Frontal cortex (tissue), 3 donors: ENCODE measurements at regions not wholly inside any gene's neighbourhood (a gene's known extent, or its start where the extent isn't known, plus 50 kb on each side); places are given as distances from the start of the nearest gene placed in this dataset.
"Not testable (repeated sequence)": the region's sequence is repeated elsewhere in the genome, so short reads cannot be mapped to it uniquely, and the experiment has no call there.

Experiments used
- DNase-seq, 2 donors: peaks; one replicate each; pipeline ENCODE4 v3.0.0; 2012; ENCODE audit warnings: low spot score in 2 of 2
- FAIRE-seq: peaks from 2 replicates; lab custom pipeline; 2012; peaks lifted over from hg19 to GRCh38; lab: Jason Lieb, UNC
- donor health status: control.
- donor health status: control.
- donor health status: control.

DNA sequence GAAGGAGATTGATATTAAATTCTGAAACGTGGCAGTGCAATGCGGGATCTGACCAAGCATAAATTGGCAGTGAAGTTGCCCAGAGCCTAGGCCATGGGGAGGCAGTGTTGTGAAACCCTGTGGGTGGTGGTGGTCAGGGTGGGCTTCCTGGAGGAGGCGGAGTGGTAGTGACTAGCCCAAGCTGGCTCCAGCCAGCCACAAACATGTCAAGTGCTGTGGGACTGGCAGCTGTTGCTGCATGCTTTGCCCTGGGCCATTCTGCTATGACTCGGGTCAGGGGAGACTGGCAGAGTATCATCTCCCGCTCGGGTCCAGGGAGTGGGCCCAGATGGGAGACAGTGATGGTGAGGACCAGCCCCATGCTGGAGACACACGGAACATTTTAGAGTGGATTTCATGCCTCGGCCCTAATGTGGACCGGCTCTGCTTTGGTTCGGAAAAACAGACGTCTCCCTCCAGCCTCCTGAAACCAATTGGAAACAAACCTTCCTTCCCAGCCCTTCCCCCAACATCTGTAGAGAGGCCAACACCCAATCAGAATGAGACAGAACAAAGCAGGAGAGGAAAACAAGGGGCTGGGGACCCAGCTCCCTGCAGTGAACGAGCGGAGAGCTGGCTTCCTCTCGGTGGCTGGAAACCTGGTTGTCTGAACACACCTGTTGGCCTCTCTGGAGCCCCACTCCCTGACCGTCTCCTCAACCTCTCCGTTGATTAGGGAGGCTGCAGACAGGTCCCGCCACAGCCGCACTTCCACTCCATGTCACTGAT lies 58.2 kb downstream of the TMEM270 start:
- DNase-seq (no peak), FAIRE-seq (no peak)

DNA sequence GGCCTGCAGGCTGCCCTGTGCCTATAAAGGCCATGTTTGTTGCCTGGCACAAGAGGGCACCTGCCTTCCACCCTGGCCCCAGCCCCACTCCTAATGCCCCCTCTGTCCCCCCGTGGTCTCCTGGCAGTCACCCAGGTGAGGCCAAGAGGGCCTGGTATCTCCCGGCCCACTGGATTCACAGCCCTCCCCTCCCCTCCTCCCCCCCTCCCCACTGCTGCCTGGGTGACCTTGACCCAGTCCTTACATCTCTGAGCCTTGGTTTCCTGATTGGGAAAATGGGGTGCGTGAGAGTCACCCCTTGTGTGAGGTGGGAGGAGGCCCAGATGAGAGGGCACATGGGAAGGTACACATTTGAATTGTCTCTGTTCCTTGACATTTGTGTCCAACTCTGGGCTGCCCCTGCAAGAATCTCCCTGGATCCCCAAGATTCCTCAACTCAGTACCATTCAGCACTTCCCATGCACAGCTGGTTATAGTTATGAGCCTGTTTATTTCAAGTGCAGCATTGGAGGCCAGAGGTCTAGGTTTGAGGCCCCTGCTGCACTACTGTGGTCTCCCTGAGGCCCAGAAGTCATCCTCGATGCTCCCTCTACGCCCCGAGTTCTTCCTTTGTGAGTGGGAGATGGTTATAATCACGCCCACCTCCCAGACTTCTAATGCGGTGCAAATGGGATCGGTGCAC lies 58.9 kb downstream of the TMEM270 start:
- FAIRE-seq: no peak
- no peak for DNase-seq

DNA sequence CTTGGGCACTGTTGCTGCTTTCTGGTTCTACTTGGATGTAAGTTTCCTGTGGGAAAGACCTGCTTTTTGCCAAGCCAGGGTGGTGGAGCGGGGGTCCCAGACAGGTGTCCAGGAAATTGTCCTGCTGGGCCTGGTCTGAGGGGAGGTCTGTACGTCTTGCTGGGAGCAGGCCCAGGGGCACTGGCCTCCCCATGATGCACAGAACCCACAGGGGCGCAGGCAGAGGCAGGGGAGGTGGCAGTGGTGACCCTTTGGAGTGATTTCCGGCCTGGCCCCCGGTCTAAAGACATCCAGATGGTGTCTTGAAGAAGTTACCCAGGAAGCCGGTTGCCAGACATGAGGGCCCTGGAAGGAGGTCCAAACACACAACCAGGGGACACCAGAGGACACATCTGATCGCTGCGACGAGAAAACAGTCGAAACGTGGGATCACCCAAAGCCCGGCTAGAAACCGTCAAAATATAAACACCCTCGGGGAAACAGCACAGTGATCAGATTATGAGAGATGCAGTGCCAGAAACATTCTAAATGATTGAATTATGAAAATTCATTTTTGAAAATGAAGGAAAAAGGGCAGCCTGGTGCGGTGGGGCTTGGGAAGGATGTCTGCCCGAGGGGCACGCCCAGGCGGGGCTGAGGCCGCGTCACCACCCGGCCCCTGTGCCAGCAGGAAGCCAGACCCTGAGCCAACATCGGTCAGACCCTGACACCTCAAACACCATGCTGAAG lies 59.6 kb downstream of the TMEM270 start:
- FAIRE-seq (no peak), DNase-seq (no peak)

DNA sequence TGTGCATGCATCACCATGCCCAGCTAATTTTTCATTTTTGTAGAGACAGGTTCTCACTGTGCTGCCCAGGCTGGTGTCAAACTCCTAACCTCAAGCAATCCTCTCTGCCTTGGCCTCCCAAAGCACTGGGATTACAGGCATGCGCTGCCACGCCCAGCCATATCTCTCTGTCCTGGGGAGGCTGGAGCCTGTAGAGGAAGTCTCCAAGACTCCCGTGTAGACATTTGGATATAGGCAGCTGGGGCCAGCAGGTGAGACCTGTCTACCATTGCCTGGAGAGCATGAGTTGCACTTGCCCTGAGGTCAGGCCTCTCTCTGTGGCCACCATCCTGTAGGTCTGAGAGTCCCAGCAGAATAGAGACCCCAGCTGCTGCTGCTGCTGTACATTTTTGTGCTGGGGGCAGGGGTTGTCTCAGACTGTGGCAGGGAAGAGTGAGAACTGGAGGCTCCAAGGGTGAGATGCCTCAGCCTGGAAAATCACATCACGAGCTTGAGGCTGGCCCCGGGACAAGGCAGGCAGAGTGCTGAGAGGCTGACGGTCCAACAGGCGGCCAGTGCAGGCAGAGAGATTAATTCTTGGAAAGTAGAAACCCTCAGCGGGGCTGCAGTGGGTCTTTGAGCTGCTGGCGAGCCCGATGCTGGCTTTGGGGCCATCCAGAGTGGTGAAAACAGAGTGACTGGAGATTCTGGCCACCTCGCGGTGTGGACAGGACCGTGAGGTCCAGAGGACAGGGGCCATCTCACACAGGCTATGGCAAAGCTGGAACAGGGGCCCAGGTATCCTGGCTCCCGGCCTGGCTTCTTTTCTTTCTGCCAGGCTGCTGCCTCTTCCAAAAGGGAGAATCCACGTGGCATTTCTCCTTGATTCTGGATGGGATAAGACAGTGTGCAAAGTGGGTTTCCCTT lies 60.9 kb downstream of the TMEM270 start:
- DNase-seq: no peak
- no peak for FAIRE-seq

DNA sequence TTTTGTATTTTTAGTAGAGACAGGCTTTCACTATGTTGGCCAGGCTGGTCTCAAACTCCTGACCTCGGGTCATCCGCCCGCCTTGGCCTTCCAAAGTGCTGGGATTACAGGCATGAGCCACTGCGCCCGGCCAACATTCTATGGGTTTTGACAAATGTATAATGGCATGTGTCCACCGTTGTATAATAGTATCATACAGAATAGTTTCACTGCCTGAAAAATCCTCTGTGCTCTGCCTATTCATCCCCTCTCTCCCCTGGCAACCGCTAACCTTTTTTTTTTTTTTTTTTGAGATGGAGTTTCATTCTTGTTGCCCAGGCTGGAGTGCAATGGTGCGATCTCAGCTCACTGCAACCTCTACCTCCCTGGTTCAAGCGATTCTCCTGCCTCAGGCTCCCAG lies 67.7 kb downstream of the TMEM270 start:
- FAIRE-seq, DNase-seq: not testable (repeated sequence)

DNA sequence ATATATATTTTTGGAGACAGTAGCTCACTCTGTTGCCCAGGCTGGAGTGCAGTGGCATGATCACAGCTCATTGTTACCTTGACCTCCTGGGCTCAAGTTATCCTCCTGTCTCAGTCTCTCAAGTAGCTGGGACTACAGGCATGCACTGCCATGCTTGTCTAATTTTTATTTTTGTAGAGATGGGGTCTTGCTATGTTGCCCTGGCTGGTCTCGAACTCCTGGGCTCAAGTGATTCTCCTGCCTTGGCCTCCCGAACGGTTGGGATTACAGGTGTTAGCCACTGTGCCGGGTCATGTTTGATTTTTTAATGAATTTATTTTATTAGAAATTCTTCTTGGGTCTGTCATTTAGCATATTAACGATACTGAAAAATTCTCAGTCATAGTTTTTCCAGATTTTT lies 70.5 kb downstream of the TMEM270 start:
- no peak for FAIRE-seq
- DNase-seq: no peak

DNA sequence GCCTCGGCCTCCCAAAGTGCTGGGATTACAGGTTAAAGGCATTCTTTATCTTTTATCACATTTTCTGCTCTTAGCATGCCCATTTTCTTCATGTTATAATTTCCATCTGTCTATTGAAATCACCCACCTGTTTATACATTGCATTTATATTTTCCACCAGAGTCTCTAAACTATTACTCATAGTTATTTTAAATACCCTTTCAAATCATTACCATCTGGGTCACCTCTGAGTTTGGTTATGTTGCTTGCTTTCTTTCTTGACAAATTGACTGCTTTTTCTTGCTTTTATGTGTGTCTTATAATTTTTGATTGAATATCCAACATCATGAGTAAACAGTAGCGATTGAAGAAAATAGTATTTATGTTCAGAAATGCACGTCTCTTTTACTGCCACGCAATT lies 71.4 kb downstream of the TMEM270 start:
- no peak for FAIRE-seq
- no peak for DNase-seq

DNA sequence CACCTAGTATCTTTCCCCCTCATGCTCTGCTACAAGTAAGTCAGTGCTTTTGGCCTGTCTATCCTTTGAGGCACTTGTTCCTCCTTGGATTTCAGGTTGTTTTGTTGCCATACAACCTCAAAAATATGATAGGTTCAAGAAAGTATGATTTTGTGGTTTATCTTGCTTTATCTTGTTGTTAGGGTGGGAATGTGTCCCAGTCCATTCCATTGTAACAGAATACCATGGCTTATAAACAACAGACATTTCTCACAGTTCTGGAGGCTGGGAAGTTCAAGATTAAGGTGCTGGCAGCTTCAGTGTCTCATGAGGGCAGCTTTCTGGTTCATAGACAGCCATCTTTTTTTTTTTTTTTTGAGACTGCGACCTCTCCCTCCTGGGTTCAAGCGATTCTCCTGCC lies 72.1 kb downstream of the TMEM270 start:
- no peak for FAIRE-seq
- no peak for DNase-seq

DNA sequence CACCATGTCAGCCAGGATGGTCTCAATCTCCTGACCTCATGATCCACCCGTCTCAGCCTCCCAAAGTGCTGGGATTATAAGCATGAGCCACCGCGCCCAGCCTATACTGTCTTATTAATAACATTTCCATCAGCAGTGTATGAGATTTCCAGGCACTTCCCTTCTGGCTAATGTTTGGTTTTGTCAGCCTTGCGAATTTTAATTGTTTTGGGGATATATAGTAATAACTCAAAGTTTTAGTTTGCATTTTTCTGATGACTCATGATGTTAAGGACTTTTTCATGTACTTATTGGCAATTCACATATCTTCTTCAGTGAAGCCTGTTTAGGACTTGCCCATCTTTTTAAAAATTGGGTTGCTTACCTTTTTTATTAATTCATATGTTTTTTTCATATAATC lies 76.0 kb downstream of the TMEM270 start:
- DNase-seq (no peak), FAIRE-seq (no peak)

DNA sequence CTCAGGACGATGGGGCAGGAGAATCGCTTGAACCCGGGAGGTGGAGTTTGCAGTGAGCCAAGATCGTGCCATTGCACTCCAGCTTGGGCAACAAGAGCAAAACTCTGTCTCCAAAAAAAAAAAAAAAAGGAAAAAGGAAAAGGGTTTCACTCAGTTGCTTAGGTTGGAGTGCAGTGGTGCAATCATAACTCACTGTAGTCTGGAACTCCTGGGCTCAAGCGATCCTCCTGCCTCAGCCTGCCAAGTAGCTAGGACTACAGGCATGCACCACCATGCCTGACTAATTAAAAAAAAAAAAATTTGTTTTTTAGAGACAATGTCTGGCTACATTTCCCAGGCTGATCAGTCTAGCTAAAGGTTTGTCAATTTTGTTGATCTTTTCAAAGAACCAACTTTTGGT lies 76.7 kb downstream of the TMEM270 start:
- not testable (repeated sequence) for DNase-seq, FAIRE-seq

DNA sequence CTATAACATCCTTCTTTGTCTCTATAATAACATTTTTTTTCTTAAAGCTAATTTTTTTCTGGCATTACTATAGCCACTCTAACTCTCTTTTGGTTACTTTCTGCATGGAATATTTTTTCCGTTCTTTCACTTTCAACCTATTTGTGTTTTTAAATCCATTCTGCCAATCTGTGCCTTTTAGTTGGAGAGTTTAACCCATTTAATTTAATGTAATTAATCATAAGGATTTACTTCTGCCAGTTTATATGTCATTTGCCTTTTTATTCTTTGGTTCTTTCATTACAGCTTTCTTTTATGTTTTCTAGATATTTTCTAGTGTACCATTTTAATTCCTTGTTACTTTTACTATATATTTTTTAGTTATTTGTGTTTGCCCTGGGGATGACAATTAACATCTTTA lies 78.6 kb downstream of the TMEM270 start:
- FAIRE-seq (no peak), DNase-seq (no peak)

DNA sequence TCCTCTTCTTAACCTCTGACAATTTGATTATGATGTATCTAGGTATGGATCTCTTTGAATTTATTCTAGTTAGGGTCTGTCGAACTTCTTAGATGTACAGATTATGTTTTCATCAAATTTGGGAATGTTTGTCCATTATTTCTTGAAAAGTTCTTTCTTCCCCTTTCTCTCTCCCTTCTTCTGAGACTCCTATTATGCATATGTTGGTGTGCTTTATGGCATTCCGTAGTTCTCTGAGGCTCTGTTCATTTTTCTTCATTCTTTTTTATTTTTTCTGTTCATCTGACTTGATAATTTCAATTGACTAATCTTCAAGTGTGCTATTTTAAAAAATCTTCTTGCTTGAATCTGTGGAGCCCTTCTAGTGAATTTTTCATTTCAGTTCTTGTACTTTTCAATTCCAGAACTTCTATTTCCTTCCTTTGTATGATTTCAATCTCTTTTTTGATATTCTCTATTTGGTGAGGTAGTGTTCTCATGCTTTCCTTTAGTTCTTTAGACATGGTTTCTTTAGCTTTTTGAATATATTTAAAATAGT lies 79.8 kb downstream of the TMEM270 start:
- no peak for FAIRE-seq
- no peak for DNase-seq

DNA sequence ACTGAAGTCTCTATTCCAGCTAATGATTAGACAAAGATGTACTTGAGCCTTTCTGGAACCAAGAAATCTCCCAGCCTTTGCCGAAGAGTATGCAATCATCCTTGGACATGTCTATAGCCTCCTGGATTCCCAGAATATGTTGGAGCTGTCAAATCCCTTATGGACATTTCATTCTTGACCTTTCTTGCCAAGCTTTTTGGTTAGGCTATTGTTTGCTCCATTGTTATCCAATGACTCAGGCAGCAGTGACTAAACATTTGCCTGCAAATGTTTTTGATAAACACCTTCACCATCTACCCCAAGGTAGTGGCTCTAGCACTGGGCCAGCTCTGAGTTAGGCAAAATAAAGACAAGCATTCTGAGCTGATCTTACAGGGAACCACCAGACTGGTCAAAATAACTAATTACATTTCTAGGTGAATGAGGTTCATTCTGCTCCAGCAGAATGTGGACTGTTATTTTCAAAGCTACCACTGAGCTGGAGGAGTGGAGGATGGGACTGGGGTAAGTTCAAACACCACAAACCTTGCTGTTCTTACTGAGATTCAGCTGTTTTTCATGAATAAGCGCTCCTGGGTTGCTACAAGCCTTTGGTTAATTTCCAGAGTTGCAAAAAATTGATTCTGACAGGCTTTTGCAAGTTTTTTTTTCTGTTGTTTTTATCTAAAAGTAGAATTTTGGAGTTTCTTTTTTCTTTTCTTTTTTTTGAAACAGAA lies 81.0 kb downstream of the TMEM270 start:
- no peak for DNase-seq

DNA sequence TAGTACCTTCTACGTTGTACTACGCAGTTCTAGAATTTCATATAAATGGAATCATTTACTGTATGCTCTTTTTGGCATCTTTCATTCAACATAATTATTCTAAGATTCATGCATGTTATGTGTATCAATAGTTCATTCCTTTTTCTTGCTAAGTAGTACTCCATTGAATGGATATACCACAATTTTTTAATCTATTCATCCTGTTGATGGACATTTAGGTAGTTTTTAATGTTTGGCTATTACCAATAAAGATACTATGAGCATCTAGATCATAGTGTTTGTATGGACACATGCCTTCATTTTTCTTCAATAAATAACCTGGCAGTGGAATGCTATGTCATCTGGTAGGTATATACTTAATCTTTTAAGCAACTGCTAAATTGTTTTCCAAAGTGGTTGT lies 83.0 kb upstream of the ELN start:
- FAIRE-seq (no peak), DNase-seq (no peak)

More for the DNA sequence above, 81.0 kb downstream of the TMEM270 start:
- no peak for FAIRE-seq

DNA sequence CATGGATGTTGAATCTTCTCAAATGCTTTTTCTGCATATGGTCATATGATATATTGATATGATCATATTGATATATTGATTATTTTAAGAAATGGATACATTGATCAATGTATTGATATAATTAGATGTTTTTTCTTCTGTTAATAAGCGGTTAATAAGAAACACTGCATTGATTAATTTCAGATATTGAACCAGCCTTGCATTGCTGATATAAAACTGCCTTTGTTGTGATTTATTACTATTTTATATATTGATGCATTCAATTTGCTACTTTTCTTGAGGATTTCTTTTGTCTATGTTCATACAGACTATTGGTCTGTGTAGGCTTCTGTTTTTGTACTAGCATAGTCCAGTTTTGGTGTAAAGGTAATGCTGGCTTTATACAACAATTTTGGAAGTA lies 79.7 kb upstream of the ELN start:
- FAIRE-seq: no peak
- DNase-seq: no peak

DNA sequence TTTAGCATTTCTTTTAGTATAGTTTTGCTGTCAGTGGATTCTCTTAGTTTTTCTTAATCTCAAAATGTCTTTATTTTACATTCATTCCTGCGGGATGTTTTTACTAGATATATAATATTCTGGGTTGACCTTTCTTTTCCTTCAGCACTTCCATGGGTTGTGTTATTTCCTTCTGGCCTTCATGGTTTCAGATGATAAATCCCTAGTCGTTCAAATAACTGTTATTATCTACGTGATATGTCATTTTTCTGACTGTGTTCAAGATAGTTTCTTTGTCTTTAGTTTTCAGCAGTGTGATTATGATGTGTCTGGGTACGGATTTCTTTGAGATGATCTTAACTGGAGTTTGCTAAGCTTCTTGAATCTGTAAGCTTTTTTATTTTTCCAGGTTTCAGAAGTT lies 75.7 kb upstream of the ELN start:
- FAIRE-seq: no peak

DNA sequence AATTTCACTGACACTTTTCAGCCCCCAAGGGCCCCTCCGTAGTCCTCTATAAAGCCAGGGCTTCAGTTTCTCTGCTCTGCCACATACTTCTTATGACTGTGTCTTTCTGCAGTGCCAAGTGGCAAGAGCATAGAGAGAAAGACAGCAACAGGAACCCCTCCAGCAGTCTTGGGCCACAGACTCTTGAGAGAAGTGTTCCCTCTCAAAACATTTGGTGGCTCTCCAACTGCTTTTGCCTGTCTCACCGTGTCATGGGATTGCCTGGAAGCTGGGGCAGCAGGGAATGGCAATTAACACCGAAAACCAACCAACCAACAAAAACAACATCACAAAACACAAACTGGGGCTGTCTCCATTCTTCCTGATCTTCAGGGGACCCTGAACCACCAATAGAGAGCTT lies 73.8 kb upstream of the ELN start:
- FAIRE-seq (no peak), DNase-seq (no peak)

More for the DNA sequence above, 75.7 kb upstream of the ELN start:
- no peak for DNase-seq

DNA sequence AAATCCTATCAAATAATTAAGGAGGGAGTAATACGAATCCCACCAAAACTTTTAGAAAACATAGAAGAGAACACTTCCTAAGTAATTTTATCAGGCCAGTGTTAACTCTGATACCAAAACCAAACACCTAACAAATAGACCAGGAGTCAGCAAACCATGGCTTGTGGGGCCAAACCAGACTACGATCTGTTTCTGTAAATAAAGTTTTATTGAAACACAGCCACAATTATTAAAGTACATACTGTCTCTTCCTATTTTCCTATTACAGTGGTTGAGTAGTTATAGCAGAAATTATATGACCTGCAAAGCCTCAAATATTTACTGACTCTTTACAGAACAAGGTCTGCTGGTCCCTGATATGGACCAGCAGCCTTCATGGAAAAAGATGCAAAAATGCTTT lies 73.1 kb upstream of the ELN start:
- DNase-seq (no peak), FAIRE-seq (no peak)

DNA sequence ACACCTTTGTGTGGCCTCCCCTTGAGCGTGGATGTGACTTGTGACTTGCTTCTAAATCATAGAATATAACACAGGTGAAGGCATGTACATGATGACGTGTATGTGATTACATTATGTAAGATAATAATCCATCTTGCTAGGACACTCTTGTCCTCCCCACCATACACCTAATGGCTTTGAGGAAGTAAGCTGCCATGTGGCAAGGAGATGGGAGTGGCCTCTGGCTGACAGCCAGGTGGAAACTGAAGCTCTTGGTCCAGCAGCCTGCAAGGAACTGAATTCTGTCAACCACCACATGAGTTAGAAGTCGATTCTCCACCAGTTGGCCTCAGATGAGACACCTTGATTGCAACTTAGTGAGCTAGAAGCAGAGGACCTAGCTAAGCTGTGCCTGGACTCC lies 67.4 kb upstream of the ELN start:
- FAIRE-seq (no peak), DNase-seq (no peak)
